Karpas-422 (cell line): ENCODE measurements at regions not wholly inside any gene's neighbourhood (a gene's known extent, or its start where the extent isn't known, plus 50 kb on each side); places are given as distances from the start of the nearest gene placed in this dataset.

ENCODE experiments used
- DNase-seq: peaks from one replicate; pipeline ENCODE4 v3.0.0-alpha.2; 2015
- H2AFZ ChIP-seq: fragments of 200-600 bp; sonication (generic); 2 replicates; pipeline ENCODE4 v1.6.1; 2014; ENCODE audit warnings: antibody characterized with exemption, low read length, mixed read lengths
- H3K27ac ChIP-seq: fragments of 200-600 bp; sonication (generic); 2 replicates; pipeline ENCODE4 v1.5.1; 2014; ENCODE audit warnings: mild to moderate bottlenecking, low read length, moderate library complexity
- H3K27me3 ChIP-seq: fragments of 200-600 bp; sonication (generic); 2 replicates; pipeline ENCODE4 v1.6.1; 2014; ENCODE audit warnings: low read length, mixed read lengths
- H3K36me3 ChIP-seq: fragments of 200-600 bp; sonication (generic); 2 replicates; pipeline ENCODE4 v1.6.1; 2014; ENCODE audit warnings: low read length, mixed read lengths; ENCODE audit not compliant: insufficient read depth
- H3K4me1 ChIP-seq: fragments of 200-600 bp; sonication (generic); 2 replicates; pipeline ENCODE4 v1.6.1; 2014; ENCODE audit warnings: mild to moderate bottlenecking, low read length, mixed read lengths
- H3K4me2 ChIP-seq: fragments of 200-600 bp; sonication (generic); 2 replicates; pipeline ENCODE4 v1.6.1; 2014; ENCODE audit warnings: low read length, low read depth, mild to moderate bottlenecking; ENCODE audit not compliant: poor library complexity, severe bottlenecking
- H3K4me3 ChIP-seq: fragments of 200-600 bp; sonication (generic); 2 replicates; pipeline ENCODE4 v1.5.1; 2014; ENCODE audit warnings: mild to moderate bottlenecking, antibody characterized with exemption, low read length, mixed read lengths
- H3K79me2 ChIP-seq: fragments of 200-600 bp; sonication (generic); 2 replicates; pipeline ENCODE4 v1.6.1; 2014; ENCODE audit warnings: mild to moderate bottlenecking, low read length, mixed read lengths
- H3K9ac ChIP-seq: fragments of 200-600 bp; sonication (generic); 2 replicates; pipeline ENCODE4 v1.6.0; 2014; ENCODE audit warnings: low read length
- H3K9me2 ChIP-seq: fragments of 200-600 bp; sonication (generic), shearing (Covaris generic); replicated peaks from 2 replicates; pipeline ENCODE4 v1.6.0; 2014; ENCODE audit warnings: mild to moderate bottlenecking, low read length, moderate library complexity; ENCODE audit not compliant: insufficient read depth
- H3K9me3 ChIP-seq: fragments of 300-700, 200-600 bp; sonication (generic); 2 replicates; pipeline ENCODE4 v1.6.1; 2014; ENCODE audit warnings: low read length, mixed read lengths
- H4K20me1 ChIP-seq: fragments of 200-600 bp; sonication (generic); 2 replicates; pipeline ENCODE4 v1.6.1; 2014; ENCODE audit warnings: mild to moderate bottlenecking, antibody characterized with exemption, low read length, low read depth; ENCODE audit not compliant: insufficient read depth

DNA sequence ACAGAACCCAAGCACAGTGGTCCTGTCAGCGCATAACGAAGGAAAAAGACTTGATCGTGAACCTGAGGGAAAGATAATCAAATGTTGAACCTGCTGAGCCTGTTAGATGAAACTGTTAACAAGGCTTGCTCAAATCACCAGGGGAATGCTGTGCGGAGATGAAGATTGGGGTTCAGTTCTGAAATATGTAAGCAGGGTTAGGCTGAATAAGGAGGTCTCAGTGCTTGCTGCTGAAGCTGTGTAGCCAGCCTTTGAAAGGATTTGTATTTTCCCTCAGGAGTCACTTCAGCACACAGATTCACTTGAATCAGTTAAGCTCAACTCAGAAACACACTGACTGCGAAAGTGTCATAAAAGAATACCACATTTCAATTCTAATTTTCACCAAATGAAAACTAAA is 793.5 kb downstream of the OLFM4 start:
- Histone ChIP-seq H3K9me2 (no peaks in the 10 kb centered on the region), H3K9me3 (peaks cover 32% of the 10 kb centered on the region), H3K4me2 (no peak overlapping the region), H3K4me3 (no peak overlapping the region), H3K4me1 (no peaks in the 10 kb centered on the region), H4K20me1 (no peaks in the 10 kb centered on the region), H2AFZ (no peak overlapping the region), H3K27me3 (no peaks in the 10 kb centered on the region), H3K9ac (no peak overlapping the region), H3K27ac (no peak overlapping the region), H3K36me3 (no peaks in the 10 kb centered on the region), H3K79me2 (no peaks in the 10 kb centered on the region)
- no peak for DNase-seq

DNA sequence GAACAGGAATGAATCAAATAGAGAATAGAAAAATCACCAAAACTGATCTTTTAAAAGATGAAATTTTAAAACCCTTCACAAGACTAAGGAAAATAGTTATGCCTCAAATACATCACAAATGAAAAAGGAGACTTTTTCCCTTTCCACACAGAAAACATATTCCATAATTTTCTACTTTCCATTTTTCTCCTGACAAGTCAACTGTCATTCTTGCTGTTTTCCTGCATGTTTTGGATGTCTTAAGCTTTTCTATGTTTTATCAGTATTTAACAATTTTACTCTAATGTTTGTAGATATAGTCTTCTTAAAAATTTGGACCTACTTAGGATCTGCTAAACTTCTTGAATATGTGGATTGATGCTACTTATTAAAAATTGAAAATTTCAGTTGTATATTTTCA is 810.8 kb downstream of the OLFM4 start:
- H3K79me2 ChIP-seq = no peaks in the 10 kb centered on the region
- H3K9me3 ChIP-seq = peaks cover 34% of the 10 kb centered on the region
- DNase-seq = no peak
- H4K20me1 ChIP-seq = no peaks in the 10 kb centered on the region
- H3K36me3 ChIP-seq = no peaks in the 10 kb centered on the region
- H2AFZ ChIP-seq = no peak overlapping the region
- no peak overlapping the region for H3K4me3 ChIP-seq
- no peak overlapping the region for H3K4me2 ChIP-seq
- no peak overlapping the region for H3K27ac ChIP-seq
- H3K4me1 ChIP-seq = no peaks in the 10 kb centered on the region
- H3K27me3 ChIP-seq = no peaks in the 10 kb centered on the region
- no peaks in the 10 kb centered on the region for H3K9me2 ChIP-seq
- H3K9ac ChIP-seq = no peak overlapping the region

DNA sequence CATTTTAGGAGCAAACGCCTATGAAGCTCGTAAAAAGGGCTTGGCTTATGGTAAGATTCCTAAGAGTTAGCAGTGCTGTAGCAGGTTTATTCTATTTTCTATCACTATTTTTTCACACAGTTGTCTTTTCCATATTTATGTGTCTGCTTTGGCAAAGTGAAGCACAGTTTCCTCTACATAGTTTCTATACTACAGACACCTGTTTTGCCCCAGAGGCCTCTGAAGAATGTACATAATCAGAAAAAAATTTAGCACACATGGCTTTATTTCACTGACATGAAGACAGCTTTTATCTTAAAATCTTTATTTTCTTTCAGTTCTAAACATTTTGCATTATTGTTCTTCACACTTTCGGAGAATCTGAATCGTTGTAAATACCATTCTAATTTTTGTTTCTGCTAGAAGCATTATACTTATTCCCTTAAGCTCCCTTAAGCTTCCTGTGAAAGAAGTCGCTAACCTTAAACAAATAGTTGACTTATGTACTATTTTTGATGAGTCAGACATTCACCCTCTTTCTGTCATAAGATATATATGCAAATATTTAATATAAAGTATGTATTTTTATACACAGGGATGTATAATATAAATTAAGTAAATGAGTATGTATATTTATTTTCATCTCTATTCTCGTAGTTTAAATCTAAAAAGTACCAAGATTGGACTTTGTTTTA is 816.0 kb downstream of the OLFM4 start:
- Histone ChIP-seq H3K4me3 (no peak overlapping the region), H3K4me2 (no peak overlapping the region), H3K27ac (no peak overlapping the region), H3K27me3 (no peaks in the 10 kb centered on the region), H3K79me2 (no peaks in the 10 kb centered on the region), H3K9me2 (no peaks in the 10 kb centered on the region), H3K9ac (no peak overlapping the region), H3K9me3 (peaks cover 28% of the 10 kb centered on the region), H4K20me1 (no peaks in the 10 kb centered on the region), H2AFZ (no peak overlapping the region), H3K4me1 (no peaks in the 10 kb centered on the region), H3K36me3 (no peaks in the 10 kb centered on the region)
- no peak for DNase-seq

DNA sequence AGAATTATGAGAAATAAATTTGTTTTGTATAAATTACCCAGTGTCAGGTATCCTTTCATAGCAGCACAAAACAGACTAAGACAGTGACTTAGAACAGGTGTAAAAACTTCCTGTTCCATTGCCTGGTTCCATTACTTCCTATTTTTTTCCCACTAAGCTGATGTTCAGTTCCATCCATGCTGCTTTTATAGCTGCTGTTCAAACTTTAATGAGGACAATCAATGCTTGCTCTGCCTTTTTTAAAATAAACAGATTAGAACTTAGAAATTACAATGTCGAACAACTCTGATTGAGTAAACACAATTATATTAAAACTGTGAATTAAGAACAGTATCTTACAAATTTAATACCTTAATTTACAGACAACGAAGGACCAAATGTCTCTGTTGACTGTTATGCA is 818.9 kb downstream of the OLFM4 start:
- no peak for DNase-seq
- Histone ChIP-seq H3K27me3 (no peaks in the 10 kb centered on the region), H4K20me1 (no peaks in the 10 kb centered on the region), H3K9me2 (no peaks in the 10 kb centered on the region), H3K4me3 (no peak overlapping the region), H3K79me2 (no peaks in the 10 kb centered on the region), H3K4me2 (no peak overlapping the region), H3K9ac (no peak overlapping the region), H3K9me3 (peaks cover 21% of the 10 kb centered on the region), H2AFZ (no peak overlapping the region), H3K4me1 (no peaks in the 10 kb centered on the region), H3K27ac (no peak overlapping the region), H3K36me3 (no peaks in the 10 kb centered on the region)

DNA sequence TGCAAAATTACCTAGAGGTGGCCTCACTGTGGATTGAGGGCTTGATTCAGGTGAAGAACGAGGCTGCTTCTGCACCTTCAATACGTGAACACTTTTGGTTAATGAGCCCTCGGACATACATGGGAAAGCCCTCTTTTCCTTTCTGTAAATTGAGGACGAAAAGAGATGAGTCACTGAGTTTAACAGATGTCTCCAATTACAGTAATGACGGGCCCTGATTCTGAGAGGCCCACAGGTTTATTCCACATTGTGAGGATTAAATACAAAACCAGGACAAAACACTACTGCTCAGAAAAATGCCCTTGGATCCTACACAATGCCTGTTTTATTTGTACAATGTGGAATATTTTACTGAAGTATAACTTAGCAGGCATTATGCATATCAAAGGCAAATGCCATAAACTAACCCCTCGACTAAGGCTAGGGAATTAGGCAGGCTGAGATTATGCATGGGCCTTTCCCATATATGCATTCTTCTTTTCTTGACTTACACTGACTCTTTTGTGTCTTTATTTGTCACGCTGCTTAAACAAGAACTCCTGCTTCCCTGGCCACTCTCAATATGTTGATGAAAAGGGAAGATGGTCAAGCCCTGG is 819.9 kb downstream of the OLFM4 start:
- Histone ChIP-seq H3K27me3 (no peaks in the 10 kb centered on the region), H3K4me2 (no peak overlapping the region), H3K9me3 (peaks cover 21% of the 10 kb centered on the region), H2AFZ (no peak overlapping the region), H3K4me3 (no peak overlapping the region), H3K79me2 (no peaks in the 10 kb centered on the region), H3K9ac (no peak overlapping the region), H3K36me3 (no peaks in the 10 kb centered on the region), H3K4me1 (no peaks in the 10 kb centered on the region), H3K27ac (no peak overlapping the region), H4K20me1 (no peaks in the 10 kb centered on the region), H3K9me2 (no peaks in the 10 kb centered on the region)
- no peak for DNase-seq

DNA sequence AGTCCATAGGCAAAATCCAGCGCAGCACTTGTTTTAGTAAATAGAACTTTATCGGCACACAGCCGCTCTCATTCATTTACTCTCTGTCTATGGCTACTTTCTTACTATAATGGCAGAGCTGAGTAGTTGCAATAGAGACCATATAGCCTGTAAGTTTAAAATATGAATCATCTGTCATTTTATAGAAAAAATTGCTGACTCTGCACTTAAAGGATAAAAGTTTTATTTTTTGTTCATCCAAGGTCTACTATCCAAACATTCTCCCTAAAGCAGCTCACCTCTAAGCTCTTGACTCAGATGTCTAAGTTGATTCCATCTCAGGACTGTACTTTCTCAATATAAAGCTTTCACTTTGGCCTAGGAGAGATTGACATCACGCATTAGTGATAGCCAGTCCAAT is 825.7 kb downstream of the OLFM4 start:
- H3K4me1 ChIP-seq = no peaks in the 10 kb centered on the region
- H3K4me2 ChIP-seq = no peak overlapping the region
- H3K27me3 ChIP-seq = no peaks in the 10 kb centered on the region
- no peaks in the 10 kb centered on the region for H3K79me2 ChIP-seq
- DNase-seq = no peak
- no peaks in the 10 kb centered on the region for H4K20me1 ChIP-seq
- no peaks in the 10 kb centered on the region for H3K9me2 ChIP-seq
- no peak overlapping the region for H3K9ac ChIP-seq
- H3K27ac ChIP-seq = no peak overlapping the region
- peaks cover 24% of the 10 kb centered on the region for H3K9me3 ChIP-seq
- no peaks in the 10 kb centered on the region for H3K36me3 ChIP-seq
- no peak overlapping the region for H3K4me3 ChIP-seq
- no peak overlapping the region for H2AFZ ChIP-seq

DNA sequence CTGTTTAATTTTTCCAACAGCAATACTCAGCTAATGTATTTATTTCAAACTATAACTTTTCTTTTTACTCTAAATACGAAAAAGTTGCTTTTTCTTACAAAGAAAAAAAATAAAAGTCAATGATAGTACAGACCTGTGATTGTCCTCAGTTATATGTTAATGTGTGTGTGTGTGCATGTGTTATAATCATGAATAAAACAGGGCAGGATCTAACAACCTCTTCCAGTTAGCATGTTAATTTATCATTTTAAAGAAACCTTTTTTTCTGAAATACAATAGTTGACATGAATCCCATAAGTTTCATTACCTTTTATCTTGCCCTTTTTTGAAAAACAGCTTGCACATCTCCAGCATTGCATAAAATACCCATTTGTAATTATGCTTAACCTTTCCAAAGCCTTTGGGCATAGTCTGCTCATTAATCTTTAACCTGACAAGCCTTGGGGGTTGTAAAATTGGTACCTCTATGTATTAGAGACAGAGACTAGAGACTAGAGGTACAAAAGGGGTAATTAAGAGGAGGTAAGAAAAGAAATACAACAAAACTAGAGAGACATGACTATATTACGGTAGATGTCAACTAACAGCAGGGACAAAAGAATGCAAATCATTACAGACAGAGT is 828.1 kb downstream of the OLFM4 start:
- no peaks in the 10 kb centered on the region for H3K4me1 ChIP-seq
- H3K9ac ChIP-seq = no peak overlapping the region
- H3K27me3 ChIP-seq = no peaks in the 10 kb centered on the region
- no peak for DNase-seq
- H2AFZ ChIP-seq = no peak overlapping the region
- peaks cover 23% of the 10 kb centered on the region for H3K9me3 ChIP-seq
- no peaks in the 10 kb centered on the region for H4K20me1 ChIP-seq
- no peak overlapping the region for H3K27ac ChIP-seq
- no peaks in the 10 kb centered on the region for H3K79me2 ChIP-seq
- no peak overlapping the region for H3K4me2 ChIP-seq
- no peak overlapping the region for H3K4me3 ChIP-seq
- H3K36me3 ChIP-seq = no peaks in the 10 kb centered on the region
- H3K9me2 ChIP-seq = no peaks in the 10 kb centered on the region

DNA sequence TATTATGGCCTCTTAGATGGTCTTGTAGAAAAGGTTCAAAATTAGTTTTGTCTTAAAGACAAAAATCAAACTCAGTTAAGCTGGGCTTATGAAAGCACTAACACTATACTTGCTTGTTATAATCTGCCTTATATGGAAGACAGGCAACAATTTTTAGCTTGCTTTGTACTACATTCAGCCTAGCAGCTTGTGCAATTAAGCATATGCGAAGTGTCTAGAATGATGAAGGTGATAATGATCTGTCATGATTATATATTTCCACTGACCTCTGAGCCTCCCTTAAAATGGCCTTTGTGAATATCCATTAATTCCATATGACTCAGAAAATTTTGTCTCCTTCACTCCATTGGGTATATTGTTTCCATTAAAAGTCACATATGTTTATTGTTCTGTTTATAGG is 834.9 kb downstream of the OLFM4 start:
- H3K4me2 ChIP-seq = no peak overlapping the region
- no peak overlapping the region for H2AFZ ChIP-seq
- H3K9me2 ChIP-seq = no peaks in the 10 kb centered on the region
- no peak overlapping the region for H3K27ac ChIP-seq
- no peaks in the 10 kb centered on the region for H3K27me3 ChIP-seq
- H3K9ac ChIP-seq = no peak overlapping the region
- H3K36me3 ChIP-seq = no peaks in the 10 kb centered on the region
- H3K9me3 ChIP-seq = peaks cover 26% of the 10 kb centered on the region
- no peaks in the 10 kb centered on the region for H3K79me2 ChIP-seq
- H3K4me1 ChIP-seq = no peaks in the 10 kb centered on the region
- no peak for DNase-seq
- H4K20me1 ChIP-seq = no peaks in the 10 kb centered on the region
- H3K4me3 ChIP-seq = no peak overlapping the region
